NCI-H82 treated with DMSO at 0.1 percent for 48 hours (cell line): ENCODE measurements at regions not wholly inside any gene's neighbourhood (a gene's known extent, or its start where the extent isn't known, plus 50 kb on each side); places are given as distances from the start of the nearest gene placed in this dataset.
A peak's percentile ranks its signal among the peaks of the same experiment; 100 is the strongest.
"Not testable (repeated sequence)": the region's sequence is repeated elsewhere in the genome, so short reads cannot be mapped to it uniquely, and the experiment has no call there.

Source experiments
- DNase-seq: peaks from one replicate; lab custom pipeline; 2025; ENCODE audit not compliant: unreplicated experiment; lab: John Stamatoyannopoulos, UW

DNA sequence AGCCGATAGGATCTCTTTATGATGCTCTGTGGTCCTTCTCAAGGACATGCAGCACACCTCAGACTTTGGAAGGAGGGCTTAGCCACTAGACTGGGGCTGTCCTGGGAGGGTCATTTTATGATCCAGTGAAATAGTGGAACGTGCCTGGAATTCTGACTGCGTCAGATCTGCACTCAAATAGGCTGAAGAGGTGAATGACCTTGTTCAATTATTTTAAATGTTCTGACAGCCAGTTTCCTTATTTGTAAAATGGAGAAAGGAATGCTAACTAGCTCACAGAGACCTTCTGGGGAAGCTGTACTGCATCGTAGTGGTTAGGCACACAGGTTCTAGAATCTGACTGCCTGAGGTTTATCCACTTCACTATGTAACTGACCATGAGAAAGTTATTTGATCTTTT lies 587.5 kb downstream of the MAFB start:
- DNase-seq = no peak

GRCh38 chr20:40100261-40100660 lies 588.8 kb downstream of the MAFB start:
- DNase-seq = no peak

GRCh38 chr20:40090236-40090635 lies 598.8 kb downstream of the MAFB start:
- no peak for DNase-seq

- no peak for DNase-seq
Measured at GRCh38 chr20:40087496-40087895, 601.5 kb downstream of the MAFB start.

DNA sequence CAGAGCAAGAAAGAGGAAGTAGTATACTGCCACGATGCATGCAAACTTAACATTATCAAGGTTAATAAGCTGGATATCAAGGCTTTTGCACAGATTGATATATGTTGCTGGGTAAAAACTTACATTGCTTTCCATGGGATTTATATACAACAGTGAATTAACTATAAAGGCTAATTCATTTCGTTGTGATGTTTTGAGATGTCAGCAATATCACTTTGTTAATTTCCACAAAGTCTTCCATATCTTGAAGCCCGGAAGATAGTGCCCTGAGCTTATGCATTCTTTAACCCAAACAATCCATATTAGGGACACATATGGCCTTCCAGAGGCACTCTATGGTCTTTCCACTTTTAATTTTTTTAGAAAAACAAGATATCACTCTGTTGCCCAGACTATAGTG lies 603.5 kb downstream of the MAFB start:
- DNase-seq = no peak

- DNase-seq = no peak
Measured at GRCh38 chr20:40082436-40082835, 606.6 kb downstream of the MAFB start.

GRCh38 chr20:40081653-40082052 lies 607.4 kb downstream of the MAFB start:
- no peak for DNase-seq

- DNase-seq = no peak
Measured at GRCh38 chr20:40080041-40080652, 608.9 kb downstream of the MAFB start.

DNA sequence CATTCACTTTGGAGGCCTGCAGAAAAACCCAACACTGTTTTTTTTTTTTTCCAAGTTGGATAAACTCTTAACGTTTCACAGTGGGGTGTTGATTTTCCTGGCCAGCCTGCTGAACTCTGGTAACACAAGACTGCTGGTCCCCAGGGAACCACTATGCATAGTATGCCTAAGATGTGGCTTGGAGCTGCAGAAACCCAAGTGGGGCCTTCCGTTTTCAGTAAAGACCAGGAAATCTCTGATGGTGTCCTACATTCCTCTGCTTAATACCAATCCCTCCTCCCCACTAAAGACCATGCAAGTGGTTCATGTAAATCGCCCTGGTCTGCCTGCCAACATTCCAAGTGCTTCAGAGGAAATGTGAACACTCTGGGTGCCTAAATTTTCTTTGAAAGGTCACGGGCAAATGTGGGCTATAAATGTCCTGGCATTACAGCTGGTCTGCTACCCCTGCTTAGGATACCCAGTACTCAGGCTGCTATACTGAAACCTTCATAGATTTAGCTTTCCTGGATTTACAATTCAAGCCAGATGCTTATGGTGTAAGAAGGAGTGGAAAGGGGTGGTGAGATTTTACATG lies 615.4 kb downstream of the MAFB start:
- peak; percentile 21 for DNase-seq

DNA sequence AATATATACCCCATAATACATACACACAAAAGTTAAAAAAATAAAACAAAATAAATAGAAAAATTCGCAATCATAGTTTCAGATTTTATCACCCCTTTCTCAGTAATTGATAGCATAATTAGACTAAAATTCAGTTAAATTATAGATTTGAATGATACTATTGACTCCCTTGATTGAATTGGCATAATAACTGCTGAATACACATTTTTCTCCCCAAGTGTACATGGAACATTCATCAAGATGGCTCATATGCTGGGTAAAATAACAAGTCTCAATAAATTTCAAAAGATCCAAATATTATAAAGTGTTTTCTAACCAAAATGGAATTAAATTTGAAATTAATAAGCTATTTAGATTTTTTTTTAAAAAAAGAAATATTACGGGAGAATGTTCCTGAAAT lies 616.1 kb downstream of the MAFB start:
- DNase-seq = no peak

- DNase-seq = no peak
Measured at GRCh38 chr20:40056171-40056570, 632.9 kb downstream of the MAFB start.

DNA sequence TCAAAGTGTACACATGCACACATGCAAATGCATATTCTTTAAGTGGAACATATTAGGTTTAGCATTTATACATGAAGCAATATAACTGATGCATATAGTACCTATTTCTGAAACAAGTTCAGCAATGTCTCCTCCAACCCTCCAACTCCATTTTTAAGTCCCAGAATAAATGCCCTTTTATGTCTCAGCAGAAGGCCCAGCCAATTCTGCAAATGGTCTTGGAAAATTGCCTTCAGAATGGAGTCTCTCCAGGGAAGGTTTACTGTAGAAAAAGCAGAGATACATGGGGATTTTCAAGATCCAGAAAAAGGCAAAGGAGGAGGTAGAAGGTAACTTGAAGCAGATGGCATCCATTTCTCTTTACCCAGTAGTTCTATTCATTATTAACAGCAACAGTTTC lies 633.3 kb downstream of the MAFB start:
- no peak for DNase-seq

DNA sequence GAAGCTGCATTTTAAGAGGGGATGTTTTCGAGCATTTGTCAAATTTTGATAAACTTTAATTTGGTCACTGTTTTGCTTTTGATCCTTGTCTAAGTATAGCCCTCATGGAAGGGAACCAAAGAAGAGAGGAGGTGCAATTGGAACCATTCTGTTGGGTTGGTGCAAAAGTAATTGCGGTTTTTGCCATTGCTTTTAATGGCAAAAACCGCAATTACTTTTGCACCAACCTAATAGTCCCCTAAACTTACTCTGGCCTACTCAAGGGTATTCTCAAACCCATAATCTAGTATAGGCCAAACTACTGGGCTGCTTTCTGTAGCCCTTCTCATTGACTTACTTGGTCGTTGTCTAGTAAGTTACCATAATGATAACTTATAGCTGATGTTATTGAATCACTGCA lies 634.7 kb downstream of the MAFB start:
- no peak for DNase-seq

DNA sequence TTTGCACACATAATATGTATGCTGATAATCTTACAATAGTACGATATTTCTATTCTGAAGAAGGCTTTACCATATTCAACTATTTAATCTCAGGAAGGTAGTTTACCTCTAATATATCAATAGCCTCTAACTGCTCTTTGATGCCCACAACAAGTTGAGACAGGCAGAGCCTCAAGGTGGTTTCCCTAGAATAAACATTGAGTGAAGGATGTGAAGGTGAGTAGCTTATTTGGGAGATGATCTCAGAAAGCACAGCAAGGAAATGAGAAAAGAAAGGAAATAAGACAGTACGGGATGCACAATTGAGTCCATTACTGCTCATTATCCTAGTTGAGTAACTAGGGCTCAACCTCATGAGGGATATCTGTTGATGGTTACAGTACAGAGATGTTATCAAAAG lies 638.4 kb downstream of the MAFB start:
- DNase-seq = no peak

DNA sequence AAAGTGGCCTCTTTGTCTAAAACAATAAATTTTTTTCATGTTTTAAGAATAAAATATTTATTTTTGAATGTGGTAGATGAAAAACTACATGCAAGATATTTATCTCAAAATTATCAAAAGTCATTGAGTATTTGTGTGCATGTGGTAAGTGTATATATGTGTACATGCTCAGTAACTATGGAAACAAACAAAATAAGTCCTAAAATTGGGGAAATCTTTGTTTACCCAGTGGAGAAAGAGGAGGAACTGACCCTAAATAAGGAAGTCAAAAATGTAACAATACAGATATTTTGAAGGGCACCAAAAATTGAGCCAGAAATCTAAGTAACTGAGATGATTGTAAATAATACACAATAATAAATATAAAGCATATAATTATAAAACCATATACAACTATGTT lies 639.2 kb downstream of the MAFB start:
- no peak for DNase-seq

DNA sequence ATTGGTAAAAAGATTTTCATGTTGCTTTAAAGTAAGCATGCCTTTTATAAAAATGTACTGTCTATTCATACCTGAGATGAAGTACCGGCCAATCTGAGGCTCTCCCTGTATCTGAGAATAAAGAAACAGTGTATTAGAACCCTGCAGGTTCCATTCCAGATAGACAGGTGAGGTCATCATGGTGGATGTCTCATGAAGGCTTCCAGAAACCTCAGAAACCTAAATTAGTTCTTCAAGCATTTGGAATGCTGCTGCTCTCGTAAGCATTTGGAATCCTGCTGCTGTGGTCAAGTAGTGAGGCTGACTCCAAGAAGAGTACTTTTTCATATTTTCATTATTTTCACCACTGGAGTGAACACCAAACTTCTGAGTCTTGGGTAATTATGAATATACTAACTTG lies 642.3 kb downstream of the MAFB start:
- no peak for DNase-seq

- DNase-seq = no peak
Measured at GRCh38 chr20:40037511-40037910, 651.5 kb downstream of the MAFB start.

GRCh38 chr20:40029589-40029988 lies 659.4 kb downstream of the MAFB start:
- no peak for DNase-seq

DNA sequence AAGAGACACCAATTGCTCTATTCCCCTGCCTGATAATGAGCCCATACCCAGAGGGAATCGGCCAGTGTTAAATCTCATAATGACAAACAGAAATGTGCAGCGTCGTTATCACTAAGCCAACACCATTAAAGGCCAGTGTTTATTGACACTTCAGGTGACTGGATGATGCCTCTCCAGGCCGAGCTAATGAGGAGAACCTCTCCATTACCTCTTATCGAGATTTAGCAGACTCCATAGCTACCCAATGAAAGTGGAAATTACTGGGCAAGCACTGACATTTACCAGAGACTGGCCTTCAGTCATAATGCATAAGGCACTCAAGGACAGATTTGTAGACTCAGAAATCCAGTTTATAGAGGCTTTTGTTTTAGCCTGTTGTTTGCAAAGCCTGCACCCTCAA lies 669.5 kb downstream of the MAFB start:
- DNase-seq = no peak

- DNase-seq = no peak
Measured at GRCh38 chr20:40017765-40018164, 671.3 kb downstream of the MAFB start.

DNA sequence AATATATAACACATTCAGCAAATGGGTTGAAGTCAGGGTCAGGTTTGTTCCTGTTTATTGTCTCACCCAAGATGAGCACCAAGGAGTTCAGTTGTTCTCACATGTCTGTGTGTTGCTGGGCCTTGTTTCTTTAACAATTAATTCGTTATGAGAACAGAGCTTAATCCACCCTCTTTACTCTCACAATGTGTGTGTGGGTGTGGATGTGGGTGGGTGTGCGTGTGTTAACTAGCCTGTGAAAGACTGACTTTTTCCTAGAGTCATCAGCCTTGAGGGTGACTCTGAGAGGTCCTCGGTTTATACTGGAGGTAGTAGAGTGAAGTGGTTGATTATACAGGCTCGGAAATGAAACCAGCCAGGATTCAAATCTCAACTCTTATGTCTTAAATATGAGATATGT lies 672.1 kb downstream of the MAFB start:
- DNase-seq = no peak

GRCh38 chr20:40016392-40016791 lies 672.6 kb downstream of the MAFB start:
- DNase-seq = no peak

GRCh38 chr20:40012026-40012425 lies 677.0 kb downstream of the MAFB start:
- DNase-seq = not testable (repeated sequence)
